GM19035 (cell line): ENCODE measurements at regions not wholly inside any gene's neighbourhood (a gene's known extent, or its start where the extent isn't known, plus 50 kb on each side); places are given as distances from the start of the nearest gene placed in this dataset.
"Not testable (repeated sequence)": the region's sequence is repeated elsewhere in the genome, so short reads cannot be mapped to it uniquely, and the experiment has no call there.

Experiments
- ATAC-seq: cut with Tn5 transposase; IDR thresholded peaks from one replicate; pipeline ENCODE4 v1.9.1; 2021; ENCODE audit not compliant: unreplicated experiment

DNA sequence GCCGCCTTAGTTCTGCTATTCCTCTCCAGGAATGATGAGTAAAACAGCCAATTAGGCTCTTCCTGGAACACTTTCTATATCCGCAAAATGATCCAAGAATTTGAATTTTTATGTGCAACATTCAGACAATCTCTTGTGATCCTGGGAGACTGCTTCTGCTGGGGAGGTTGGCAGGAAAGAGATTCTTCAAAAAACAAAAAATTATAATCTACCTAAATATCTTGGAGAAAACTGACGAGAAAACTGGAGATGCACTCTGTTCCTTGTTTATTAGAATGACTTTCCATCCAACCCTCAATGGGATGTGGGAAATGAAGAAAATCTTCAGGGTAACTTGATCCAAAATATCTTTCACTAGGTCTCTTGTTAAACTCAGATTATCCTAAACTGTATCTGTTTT lies 346.3 kb upstream of the UBE2E2 start:
- no peak for ATAC-seq

DNA sequence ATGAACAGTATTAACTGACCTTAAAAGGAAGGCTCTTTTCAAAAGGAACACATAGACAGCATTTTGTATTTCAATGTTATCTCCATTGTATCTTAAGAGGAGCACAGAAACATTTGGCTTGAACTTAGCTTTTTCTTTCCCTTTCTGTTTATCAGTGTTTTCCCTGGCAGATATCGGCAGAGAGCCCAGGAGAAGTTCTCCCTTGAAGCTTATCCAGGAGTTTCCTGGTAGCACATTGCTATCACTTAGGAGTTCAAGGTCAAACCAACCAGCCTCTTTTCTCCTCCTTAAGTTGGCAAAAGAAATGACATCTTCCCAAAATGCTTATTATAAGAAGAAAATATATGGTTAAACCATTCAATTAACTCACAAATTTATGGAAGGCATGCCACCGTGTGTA lies 344.6 kb upstream of the UBE2E2 start:
- ATAC-seq, result no peak

DNA sequence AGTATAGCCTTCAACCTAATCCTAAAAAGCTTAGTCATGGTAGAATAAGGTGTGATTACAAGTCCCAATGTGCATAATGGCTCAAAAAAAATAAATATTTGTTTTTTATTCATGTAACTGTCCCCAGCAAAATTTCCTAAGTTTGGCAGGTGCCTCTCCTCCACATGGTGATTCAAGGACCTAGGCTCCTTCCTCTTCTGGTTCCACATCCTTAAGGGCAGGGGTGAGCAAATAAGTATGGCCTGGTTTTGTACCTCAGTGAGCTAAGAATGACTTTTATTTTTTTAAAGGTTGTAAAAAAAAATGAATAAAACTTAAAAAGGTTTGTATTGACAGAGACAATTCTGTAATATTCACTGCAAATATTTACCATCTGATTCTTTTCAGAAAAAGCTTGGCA lies 343.5 kb upstream of the UBE2E2 start:
- ATAC-seq, result no peak

DNA sequence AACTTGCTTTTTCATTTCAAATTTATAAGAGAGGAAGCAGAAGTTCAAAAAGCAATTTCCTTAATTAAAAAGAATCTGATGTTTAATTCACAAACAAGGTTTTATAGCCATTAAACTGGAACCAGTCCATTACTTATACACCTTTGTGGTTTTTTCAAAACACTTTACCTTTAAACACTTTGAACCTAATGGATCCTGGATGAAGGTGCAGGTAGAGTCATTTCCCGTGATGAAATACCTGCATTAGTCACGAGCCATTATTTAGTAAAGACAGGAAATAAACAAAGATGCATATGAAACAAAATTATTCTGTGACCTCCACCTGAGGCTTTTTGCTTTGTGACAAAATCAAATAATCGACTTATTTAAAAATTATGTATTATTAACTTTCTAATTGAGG lies 341.7 kb upstream of the UBE2E2 start:
- no peak for ATAC-seq

DNA sequence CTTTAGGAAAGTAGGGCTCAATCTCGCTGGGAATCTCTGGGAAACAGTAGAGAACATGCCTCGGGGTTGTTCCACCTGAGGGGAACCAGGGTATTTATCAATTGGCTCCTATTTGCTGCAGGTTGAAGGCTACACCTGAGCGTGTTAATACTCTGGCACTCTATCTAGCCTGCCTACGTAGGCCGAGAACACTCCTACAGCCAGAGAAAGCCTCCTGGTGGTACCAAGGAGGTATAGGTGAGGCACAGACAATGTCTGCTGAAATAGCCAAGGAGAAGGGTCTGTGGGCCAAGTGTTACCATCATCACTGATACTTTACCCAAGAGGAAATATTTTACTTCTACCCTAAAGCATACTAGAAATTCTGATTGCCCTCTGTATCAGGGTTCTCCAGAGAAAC lies 341.0 kb upstream of the UBE2E2 start:
- no peak for ATAC-seq

DNA sequence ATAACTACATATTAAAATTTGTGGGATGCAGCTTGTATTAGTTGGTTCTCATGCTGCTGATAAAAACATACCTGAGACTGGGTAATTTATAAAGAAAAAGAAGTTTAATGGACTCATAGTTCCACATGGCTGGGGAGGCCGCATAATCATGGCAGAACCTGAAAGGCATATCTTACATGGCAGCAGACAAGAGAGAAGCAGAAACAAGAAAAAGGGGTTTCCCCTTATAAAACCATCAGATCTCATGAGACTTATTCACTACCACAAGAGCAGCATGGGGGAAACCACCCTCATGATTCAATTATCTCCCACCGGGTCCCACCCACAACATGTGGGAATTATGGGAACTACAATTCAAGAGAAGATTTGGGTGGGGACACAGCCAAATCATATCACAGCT lies 320.3 kb upstream of the UBE2E2 start:
- not testable (repeated sequence) for ATAC-seq

DNA sequence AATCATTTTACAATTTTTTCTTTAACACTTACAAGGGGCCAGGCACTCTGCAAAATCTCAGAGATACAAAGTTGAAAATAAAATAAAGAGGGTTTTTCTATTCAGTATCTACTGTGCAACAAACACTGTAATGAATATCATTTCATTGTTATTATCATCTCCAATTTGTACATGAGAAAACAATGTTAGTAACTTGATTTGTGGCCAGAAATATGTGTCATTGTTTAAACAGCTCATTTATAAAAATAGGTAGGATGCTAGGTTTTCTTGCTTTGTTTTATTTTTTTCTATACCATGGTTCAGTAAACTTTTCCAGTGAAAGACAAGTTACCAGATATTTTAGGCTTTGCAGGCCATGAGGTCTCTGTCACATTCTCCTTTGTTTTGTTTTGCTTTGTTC lies 318.1 kb upstream of the UBE2E2 start:
- no peak for ATAC-seq

DNA sequence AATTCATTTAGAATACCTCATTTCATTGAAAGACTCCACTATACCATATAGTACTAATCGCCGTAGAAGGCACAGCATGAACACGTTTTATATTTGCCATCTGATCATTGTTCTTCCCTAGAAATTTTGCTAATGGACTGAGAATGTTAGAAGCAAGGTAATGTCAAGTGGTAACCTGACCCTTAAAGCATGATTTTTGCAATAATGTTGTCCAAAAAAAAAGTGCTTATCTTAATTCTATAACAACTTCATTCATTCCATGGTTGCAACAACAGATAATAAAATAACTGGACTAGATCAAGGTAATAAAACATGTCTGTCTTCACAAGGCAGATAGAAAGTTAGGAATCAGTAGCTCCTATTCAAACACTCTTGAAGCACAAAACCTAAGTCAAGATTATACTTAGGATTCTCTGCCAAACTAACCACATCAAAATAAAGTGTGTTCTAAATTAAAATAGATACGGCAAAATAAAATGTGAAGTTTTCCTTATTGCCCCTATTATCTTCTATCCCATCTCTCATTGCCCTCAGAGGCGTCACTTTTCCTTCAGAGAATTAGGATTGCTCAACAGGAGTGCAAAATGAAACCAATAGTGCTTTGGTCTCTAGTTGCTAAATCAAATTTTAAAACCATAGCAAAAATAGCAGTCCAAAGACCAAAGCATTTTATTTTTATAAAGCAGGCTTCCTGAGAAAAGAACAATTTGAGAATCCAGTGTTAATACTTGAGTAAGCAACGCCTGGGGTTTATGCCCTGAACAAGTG lies 317.4 kb upstream of the UBE2E2 start:
- ATAC-seq, result no peak

DNA sequence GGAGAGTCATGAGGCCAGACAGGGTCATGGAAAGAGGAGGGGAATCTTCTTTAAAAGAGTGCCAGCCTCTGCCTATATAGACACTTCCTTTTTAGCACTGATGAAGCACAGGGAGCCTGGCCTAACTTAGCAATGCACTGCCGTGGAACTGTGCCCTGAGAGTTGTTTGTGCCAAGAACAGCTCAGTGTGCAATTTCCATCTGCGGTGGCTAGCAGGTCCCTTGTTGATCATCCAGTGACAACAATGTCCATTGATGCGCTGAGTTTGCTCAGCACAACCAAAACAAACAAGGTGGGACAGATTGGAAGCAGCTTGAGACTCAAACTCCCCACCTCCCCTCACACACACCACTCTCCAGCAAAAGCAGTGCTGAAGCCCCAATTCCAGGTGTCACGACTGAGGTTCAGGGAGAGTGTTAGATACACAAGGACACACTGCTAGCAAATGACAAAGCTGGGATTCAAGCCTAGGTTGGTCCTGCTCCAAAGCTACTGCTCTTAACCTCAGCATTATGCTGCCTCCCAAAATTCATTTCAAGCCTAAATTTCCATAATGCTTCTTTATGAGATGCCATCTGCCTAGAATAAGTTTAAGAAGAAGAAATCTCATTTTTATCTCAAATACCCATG lies 316.6 kb upstream of the UBE2E2 start:
- no peak for ATAC-seq

DNA sequence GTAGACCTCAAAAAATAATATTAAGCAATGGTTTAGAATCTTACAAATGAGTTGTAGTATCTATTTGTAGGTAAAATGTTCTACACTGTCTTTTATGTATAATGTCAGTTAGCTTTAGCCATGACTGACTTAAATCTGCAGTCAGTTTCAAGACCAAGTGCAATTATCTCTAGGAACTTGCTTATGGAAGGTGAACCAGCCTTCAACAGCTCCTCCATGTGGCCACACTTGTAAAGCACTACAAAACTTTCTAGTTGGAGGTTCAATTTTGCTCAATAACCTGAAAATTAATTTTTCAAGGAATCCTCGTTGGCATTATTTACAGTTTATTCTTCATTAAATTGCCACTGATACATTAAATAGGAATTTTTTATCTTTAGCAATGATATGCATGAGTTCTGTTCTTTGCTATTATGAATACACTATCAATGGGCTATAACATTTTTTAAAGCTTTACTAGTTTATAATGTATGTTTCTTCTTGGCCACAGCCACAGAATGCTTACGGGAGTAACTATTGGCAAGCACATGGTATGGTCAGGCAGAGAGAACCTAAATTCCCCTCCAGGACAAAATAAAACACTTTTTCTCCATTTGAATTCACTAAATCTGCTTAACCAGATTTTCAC lies 315.3 kb upstream of the UBE2E2 start:
- ATAC-seq, result no peak

DNA sequence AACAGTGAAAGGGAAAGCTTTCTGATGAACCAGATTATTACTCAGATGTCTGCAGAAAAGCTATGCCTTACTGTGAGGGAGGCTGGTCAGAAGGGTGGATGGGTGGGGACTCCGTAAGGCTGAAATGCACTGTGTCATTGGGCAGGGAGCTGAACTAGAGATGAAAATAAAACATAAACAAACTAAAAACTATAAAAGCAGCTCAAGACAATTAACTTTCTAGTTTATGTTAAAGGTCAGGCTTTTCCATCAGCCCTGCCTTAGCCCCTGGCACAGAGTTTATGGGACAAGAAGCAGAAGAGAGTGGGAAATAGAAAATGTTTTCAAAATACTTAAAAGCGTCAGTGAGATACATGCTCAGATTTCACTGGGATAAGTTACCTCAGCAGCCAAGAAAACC lies 310.0 kb upstream of the UBE2E2 start:
- no peak for ATAC-seq

DNA sequence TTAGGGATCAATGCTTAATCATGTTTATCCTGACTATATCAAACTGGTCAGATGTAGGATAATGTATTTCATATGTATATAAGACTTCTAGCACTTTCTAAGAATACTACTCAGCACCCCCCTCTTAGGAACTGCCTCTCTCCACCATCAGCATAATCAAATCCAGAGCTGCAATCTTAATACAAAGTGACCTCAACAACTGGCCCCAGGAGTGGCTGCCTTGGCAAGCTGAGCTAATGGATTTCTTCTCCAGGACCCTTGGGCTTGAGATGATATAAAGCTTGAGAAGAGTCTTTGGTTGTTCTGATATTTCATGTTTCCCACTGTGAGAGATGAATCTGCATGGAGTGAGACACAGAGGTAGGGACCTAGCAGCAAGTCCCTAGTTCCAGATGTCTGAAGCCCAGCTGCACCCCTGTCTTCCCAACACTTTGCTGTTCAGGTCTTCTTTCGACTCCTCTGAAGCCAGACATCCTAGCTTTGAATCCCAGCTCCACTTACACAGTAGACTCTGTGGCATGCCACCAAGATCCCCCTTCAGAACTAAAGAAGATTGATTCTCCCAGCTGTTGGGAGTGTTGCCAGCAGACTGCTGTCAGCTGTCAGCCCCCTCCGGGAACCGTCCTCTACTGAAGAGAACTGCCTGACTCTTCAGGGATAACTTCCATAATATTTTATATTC lies 309.3 kb upstream of the UBE2E2 start:
- ATAC-seq, result no peak

DNA sequence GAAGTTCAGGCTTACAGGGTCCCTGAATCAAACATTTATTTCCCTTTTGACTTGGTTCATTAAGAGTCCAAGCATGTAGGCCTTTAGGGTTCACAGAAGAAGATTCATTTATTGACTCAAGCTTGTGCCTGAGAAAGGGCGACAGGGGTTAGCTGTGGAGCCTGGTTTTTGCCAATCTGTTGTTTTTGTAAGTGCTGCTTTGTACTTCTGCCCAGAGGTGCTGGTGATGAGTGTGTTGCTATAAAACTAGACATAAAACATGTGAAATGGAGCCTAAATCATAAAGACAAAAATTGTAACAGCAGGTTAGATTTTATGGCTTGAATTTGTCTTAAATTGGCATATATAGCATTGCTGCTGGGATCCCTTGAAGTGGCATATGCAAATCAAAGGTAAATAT lies 308.3 kb upstream of the UBE2E2 start:
- ATAC-seq, result no peak

DNA sequence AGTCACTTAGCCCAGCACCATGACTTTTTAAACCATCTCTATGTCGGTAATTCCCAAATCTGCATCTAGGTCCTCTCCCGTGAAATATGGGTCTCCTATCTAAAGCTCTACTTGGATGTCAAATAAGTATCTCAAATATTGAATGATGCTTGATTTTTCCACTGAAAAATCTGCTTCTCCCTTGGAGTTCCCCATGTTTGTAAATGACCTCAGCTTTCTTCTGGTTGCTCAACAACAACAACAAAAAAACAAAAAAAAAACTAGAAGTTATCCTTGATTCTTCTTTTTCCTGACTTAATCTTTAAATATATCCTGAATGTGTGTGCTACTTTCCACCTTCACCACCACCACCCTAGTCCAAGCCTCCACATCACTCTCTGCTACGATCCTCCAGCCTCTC lies 307.5 kb upstream of the UBE2E2 start:
- no peak for ATAC-seq

DNA sequence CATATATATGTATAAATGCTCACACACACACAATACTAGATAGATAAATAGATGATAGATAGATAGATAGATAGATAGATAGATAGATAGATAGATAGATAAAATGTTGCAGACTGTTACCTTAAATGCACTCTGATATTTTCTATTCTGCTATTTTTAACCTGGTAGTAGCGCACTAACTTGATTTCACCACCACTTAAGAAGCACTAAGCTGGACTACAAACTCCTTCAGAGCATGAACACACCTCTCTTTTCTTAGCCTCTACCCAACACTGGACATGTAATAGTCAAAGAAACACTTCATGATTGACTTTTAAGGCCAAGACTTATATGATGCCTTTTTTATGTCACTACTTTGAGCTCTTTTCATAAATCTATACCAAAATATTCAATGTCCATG lies 304.6 kb upstream of the UBE2E2 start:
- no peak for ATAC-seq

DNA sequence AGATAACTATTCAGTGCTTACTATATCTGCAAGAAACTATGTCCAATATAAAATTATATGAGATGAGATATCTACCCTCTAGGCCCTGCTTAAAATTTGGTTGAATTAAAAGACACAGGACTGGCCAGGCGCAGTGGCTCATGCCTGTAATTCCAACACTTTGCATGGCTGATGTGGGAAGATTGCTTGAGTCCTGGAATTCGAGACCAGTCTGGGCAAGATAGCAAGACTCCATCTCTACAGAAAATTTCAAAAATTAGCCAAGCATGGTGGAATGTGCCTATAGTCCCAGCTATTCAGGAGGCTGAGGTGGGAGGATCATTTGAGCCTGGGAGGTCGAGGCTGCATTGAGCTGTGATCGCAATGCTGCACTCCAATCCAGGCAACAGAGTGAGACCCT lies 303.7 kb upstream of the UBE2E2 start:
- ATAC-seq, result no peak

DNA sequence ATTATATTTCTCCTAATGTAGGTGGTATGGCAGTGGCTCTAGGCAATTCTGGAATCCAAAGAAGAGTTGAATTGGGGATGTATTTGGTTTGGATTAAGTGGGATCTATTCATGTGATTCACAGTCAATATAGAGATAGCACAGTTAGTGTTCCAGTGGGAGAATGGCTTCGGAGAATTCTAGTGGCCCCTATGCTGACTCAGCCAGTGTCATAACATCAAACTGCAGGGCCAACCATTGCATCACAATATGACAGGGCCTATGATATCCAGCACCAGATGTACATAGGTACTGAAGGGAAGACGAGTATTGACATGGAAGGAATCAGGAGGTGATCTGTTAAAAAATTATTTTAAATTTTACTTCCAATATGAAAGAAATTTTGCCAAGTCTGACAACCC lies 302.8 kb upstream of the UBE2E2 start:
- no peak for ATAC-seq

DNA sequence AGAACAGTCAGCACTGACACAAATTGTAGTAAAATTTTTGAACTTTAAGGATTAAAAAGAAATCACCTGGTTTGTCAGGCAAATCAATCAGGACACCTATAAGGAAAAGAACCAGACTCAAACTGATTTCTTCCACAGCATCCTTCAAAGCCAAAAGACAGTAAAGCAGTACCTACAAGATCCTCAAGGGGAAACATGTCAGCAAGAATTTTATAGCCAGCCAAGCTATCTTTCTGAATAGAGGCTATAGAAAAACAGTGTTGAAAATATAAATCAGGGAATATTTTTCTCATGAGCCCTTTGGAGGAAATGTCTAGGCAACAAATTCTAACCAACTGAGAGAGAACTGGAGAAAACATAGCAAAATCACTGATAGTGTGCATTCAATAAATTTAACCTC lies 301.4 kb upstream of the UBE2E2 start:
- ATAC-seq, result no peak

DNA sequence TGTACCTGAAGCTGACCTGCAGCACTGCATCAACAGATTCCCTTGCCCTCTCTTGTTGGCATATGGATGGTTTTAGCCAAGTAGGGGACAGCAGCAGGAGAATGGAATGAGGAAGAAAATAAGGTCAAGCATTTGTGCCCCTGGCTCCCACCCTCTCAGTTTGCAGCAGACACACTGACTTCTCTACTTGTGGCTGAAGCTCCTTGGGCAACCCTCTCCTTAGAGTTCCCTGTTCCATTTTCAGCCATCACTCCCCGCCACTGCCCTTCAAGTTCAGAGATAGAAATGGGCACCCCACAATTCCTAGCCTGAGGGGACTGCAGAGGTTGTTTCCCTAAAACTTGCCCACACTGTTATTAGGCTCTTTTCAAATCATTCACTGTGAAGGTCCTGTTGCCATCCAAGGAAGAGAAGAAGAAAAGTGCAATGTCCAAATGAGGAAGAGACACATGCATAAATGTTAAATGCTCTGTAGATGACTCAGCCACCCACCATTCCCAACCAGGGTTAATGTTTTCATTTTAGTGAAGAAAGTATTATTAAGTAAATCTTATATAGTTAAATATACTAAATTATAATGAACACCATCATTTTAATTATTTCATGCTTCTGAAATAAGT lies 295.9 kb upstream of the UBE2E2 start:
- ATAC-seq, result no peak

DNA sequence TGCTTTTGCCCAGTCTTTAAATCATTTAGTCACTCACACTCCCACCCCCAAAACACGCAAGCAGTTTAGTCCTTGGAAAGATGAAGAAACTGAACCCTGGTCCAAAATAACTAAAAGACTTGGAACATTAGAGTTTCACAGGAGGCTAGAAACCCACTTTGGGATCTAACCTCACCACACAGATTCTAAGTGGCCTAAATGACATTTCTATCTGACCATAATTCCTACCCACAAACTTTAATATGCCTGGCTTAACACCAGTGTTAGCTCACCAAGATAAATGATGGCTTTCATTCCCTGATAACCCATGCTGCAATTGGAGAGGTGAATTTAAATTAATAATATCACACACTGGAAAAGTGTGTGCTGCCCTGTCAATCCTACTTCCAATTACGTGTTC lies 295.3 kb upstream of the UBE2E2 start:
- ATAC-seq, result no peak

DNA sequence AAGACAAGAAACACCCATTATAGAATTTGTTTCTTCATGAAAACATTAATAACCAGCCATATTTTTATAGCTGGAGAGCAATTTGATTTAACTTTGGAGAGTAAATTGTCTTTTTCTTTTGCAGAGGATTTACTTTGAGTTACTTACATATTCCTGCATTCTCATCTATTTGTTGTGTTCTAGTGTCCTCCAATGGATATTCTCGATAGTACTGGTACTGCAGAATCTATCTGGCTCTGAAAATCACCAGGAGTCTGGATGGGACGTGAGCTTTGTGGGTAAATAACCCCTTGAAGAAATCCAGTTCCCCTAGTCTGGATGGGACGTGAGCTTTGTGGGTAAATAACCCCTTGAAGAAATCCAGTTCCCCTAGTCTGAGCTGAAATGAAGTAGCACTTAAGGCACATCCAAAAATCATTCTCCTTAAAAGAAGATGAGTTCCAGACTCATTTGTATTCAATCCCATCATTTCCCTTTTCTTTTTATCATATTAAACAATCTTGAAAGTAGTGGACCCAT lies 294.1 kb upstream of the UBE2E2 start:
- no peak for ATAC-seq
